ENCODE measurements at regions not wholly inside any gene's neighbourhood (a gene's known extent, or its start where the extent isn't known, plus 50 kb on each side); places are given as distances from the start of the nearest gene placed in this dataset.

DNA sequence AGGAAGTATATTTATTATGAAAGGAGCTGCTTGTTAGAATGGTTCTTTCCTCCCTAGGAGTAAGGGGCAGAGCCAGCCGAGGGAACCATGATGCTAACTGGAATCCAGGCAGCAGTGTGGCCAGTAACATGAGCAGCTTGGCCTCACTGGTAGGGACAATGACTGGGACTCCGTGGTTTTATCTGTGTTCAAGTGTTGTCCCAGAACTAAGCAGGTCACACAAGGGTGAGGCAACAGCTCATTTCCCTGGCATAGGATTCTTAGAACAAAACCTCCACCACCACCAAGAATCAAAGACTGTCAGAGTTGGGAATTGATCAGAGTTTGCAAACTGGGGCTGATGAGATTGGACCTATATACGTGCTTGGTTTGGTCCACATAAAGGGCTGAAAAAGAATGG, 138.9 kb upstream of the COBL start:
- no peak for DNase-seq
- no peak overlapping the region for H3K9ac ChIP-seq (ENCODE audit: extremely low read depth, low read length, poor library complexity, severe bottlenecking)
- H3K9me3 ChIP-seq (ENCODE audit: control insufficient read depth, low read length): no peaks in the 10 kb centered on the region
- TF ChIP-seq, protein P1, sequence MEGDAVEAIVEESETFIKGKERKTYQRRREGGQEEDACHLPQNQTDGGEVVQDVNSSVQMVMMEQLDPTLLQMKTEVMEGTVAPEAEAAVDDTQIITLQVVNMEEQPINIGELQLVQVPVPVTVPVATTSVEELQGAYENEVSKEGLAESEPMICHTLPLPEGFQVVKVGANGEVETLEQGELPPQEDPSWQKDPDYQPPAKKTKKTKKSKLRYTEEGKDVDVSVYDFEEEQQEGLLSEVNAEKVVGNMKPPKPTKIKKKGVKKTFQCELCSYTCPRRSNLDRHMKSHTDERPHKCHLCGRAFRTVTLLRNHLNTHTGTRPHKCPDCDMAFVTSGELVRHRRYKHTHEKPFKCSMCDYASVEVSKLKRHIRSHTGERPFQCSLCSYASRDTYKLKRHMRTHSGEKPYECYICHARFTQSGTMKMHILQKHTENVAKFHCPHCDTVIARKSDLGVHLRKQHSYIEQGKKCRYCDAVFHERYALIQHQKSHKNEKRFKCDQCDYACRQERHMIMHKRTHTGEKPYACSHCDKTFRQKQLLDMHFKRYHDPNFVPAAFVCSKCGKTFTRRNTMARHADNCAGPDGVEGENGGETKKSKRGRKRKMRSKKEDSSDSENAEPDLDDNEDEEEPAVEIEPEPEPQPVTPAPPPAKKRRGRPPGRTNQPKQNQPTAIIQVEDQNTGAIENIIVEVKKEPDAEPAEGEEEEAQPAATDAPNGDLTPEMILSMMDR (conservative IDR thresholded peaks at IDR 0.05): no peak
- H3K27me3 ChIP-seq (ENCODE audit: control insufficient read depth, insufficient read depth, low read length, poor library complexity, severe bottlenecking): no peaks in the 10 kb centered on the region
- Mint-ChIP-seq H3K36me3 (ENCODE audit: low read depth) (no peaks in the 10 kb centered on the region), H3K27ac (no peak overlapping the region), H3K4me3 (no peak overlapping the region), H3K9me3 (no peaks in the 10 kb centered on the region), H3K4me1 (peaks cover 17% of the 10 kb centered on the region), H3K27me3 (ENCODE audit: insufficient read depth) (peaks cover 8% of the 10 kb centered on the region)
- H3K4me1 ChIP-seq (ENCODE audit: control insufficient read depth, insufficient read depth, low read length): no peaks in the 10 kb centered on the region
- H3K4me3 ChIP-seq (ENCODE audit: low read length): no peak overlapping the region
- H3K36me3 ChIP-seq (ENCODE audit: control insufficient read depth, insufficient read depth, low read length): no peaks in the 10 kb centered on the region
- 81 to 100% methylated on average over 1 to 3 of the region's 3 CpGs for WGBS, 2 experiments (ENCODE audit: insufficient coverage in 1 of 2, insufficient read length in 1 of 2)
- no peak overlapping the region for H3K27ac ChIP-seq (ENCODE audit: low read depth, low read length)

DNA sequence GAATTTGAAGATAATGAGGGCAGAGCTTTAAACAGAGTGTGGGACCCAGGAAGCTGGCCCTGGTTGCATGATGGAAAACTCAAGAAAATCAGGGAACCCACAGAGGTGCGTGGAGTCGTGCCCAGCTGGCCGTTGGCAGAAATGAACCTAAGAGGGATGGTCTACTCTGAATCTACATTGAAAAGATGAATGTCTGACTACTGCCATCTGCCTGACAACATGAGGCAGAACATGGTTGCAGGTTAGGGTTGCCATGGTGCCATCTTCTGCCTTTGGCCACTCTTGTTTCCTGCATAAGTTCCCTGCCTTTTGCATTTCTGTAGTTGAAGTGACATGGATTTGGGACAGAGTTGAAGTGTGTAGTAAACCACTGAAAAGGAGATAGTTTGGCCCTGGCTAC, 138.5 kb upstream of the COBL start:
- no peaks in the 10 kb centered on the region for H3K36me3 Mint-ChIP-seq (ENCODE audit: low read depth)
- no peaks in the 10 kb centered on the region for H3K9me3 ChIP-seq (ENCODE audit: control insufficient read depth, low read length)
- H3K4me3 ChIP-seq (ENCODE audit: low read length): no peak overlapping the region
- no peaks in the 10 kb centered on the region for H3K36me3 ChIP-seq (ENCODE audit: control insufficient read depth, insufficient read depth, low read length)
- no peak overlapping the region for H3K9ac ChIP-seq (ENCODE audit: extremely low read depth, low read length, poor library complexity, severe bottlenecking)
- H3K27ac ChIP-seq (ENCODE audit: low read depth, low read length): no peak overlapping the region
- H3K4me3 Mint-ChIP-seq: no peak overlapping the region
- TF ChIP-seq, protein P1 (conservative IDR thresholded peaks at IDR 0.05): peak; percentile 35
- H3K4me1 ChIP-seq (ENCODE audit: control insufficient read depth, insufficient read depth, low read length): no peaks in the 10 kb centered on the region
- DNase-seq: no peak
- H3K9me3 Mint-ChIP-seq: no peaks in the 10 kb centered on the region
- peaks cover 17% of the 10 kb centered on the region for H3K4me1 Mint-ChIP-seq
- no peak overlapping the region for H3K27ac Mint-ChIP-seq
- peaks cover 8% of the 10 kb centered on the region for H3K27me3 Mint-ChIP-seq (ENCODE audit: insufficient read depth)
- 52 to 60% methylated on average over 3 of the region's 3 CpGs for WGBS, 2 experiments (ENCODE audit: insufficient coverage in 1 of 2, insufficient read length in 1 of 2)
- H3K27me3 ChIP-seq (ENCODE audit: control insufficient read depth, insufficient read depth, low read length, poor library complexity, severe bottlenecking): no peaks in the 10 kb centered on the region

DNA sequence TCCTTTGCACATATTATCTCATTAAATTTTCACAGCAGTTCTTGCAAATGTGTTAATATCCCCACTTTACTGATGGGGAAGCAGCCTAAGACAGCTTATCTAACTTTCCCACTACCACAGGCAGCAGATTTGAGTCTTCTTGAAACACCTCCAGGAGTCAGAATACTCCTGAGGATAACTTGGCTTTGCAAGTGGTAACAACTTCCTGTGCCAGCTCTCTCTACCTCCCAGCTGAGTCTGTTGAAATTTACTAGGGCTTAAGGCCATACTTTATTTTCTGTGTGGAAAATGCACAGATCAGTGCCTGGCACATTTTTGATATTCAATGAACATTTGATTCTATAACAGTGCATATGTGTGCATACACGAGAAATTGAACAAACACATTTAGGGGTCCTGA, 136.1 kb upstream of the COBL start:
- DNase-seq: no peak
- H3K9me3 ChIP-seq (ENCODE audit: control insufficient read depth, low read length): no peaks in the 10 kb centered on the region
- H3K36me3 Mint-ChIP-seq (ENCODE audit: low read depth): no peaks in the 10 kb centered on the region
- no peak overlapping the region for H3K27ac Mint-ChIP-seq
- no peaks in the 10 kb centered on the region for H3K9me3 Mint-ChIP-seq
- peaks cover 8% of the 10 kb centered on the region for H3K27me3 Mint-ChIP-seq (ENCODE audit: insufficient read depth)
- TF ChIP-seq, protein P1 (conservative IDR thresholded peaks at IDR 0.05): no peak
- no peaks in the 10 kb centered on the region for H3K27me3 ChIP-seq (ENCODE audit: control insufficient read depth, insufficient read depth, low read length, poor library complexity, severe bottlenecking)
- H3K9ac ChIP-seq (ENCODE audit: extremely low read depth, low read length, poor library complexity, severe bottlenecking): no peak overlapping the region
- H3K4me3 Mint-ChIP-seq: no peak overlapping the region
- H3K4me1 ChIP-seq (ENCODE audit: control insufficient read depth, insufficient read depth, low read length): no peaks in the 10 kb centered on the region
- peaks cover 14% of the 10 kb centered on the region for H3K4me1 Mint-ChIP-seq
- no peaks in the 10 kb centered on the region for H3K36me3 ChIP-seq (ENCODE audit: control insufficient read depth, insufficient read depth, low read length)
- WGBS, 2 experiments (ENCODE audit: insufficient coverage in 1 of 2, insufficient read length in 1 of 2): 100% methylated on average over 1 of the region's 1 CpG
- H3K4me3 ChIP-seq (ENCODE audit: low read length): no peak overlapping the region
- H3K27ac ChIP-seq (ENCODE audit: low read depth, low read length): no peak overlapping the region
